ENCODE measurements at regions not wholly inside any gene's neighbourhood (a gene's known extent, or its start where the extent isn't known, plus 50 kb on each side); places are given as distances from the start of the nearest gene placed in this dataset.
"Not testable (repeated sequence)": the region's sequence is repeated elsewhere in the genome, so short reads cannot be mapped to it uniquely, and the experiment has no call there.

DNA sequence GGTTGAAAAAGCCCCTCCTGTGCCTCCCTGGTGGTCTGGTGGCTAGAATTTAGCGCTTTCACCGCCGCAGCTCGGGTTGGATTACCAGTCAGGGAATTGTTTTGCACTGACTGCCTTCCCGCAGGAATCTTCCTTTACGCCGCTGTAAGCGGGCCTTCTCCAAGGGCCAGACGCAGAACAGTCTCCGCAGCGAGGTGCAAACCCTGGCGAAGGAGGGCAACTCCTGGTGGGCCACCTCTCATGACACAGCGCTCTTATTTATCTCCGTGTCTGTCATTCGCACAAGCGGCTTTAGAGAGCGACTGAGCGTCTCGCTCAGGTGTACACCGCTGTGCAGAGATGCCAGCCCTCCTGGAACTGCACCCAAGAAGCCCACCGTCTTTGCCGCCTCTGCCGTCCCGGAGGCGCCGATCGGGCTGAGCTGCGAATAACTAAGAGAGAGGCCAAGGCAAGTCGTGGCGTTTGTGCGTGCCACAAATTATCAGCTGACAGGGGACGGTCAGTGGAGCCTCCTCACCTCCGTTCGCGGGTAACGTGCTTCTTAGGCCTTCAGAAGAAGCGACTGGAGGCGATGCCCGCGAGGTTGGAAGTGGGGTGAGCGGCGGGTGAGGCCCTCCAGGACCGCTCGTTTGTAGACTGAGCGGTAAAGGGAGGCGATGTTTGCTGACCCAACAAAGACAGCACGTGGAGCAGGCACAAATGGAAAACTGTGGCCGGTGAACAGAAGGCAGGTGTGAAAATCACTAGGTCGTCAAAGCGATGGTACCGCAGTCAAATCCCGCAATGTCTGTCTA is 93.5 kb downstream of the PRKAB2 start:
- POLR2A ChIA-PET, result no interaction called here
- H3K4me3 Mint-ChIP-seq, result peak overlapping the region; percentile 35
- no peak overlapping the region for H3K27ac Mint-ChIP-seq

DNA sequence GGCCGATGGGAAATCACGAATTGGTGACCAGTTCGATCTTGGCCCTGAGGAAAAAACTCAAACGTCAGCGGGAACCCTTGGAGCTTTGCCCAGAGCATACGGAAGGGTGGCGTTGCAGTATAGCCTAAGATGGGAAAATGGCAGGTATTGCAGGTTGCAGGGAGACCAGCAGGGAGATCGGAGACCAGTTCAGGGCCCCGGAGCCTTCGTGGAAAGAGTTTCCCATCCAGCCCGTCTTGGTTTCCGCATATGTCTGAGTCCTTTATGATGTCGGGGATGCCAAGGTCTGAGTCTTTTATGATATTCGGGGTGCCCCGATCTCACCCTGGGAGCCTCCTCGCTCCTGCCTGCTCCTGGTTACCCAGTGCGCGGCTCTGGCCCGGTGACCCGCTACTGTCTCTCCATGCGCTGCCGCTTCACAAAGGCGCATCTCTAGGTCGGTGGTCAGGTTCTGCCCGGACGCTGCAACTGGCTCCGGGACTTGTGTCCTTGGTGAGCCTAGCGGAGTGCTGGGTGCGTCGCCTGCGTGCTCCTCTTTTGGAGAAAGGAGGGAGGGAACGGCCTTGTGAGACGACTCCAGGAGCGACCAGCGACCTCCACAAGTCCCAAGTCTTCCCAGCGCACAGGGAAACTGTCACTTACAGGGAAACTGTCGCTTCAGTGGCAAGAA is 94.2 kb downstream of the PRKAB2 start:
- peak overlapping the region; percentile 48 for H3K27ac Mint-ChIP-seq
- H3K36me3 Mint-ChIP-seq (ENCODE audit: low read depth), result peaks cover 9% of the 10 kb centered on the region
- ChIA-PET POLR2A (no interaction called here), CTCF (no interaction called here)
- peaks cover 34% of the 10 kb centered on the region for H3K4me1 Mint-ChIP-seq
- DNase-seq, result no peak
- peaks cover 91% of the 10 kb centered on the region for H3K27me3 Mint-ChIP-seq
- H3K4me3 Mint-ChIP-seq, result no peak overlapping the region
- H3K9me3 Mint-ChIP-seq, result peaks cover 2% of the 10 kb centered on the region

More for the DNA sequence above, 93.5 kb downstream of the PRKAB2 start:
- Mint-ChIP-seq H3K4me1 (peaks cover 34% of the 10 kb centered on the region), H3K27me3 (peaks cover 91% of the 10 kb centered on the region), H3K36me3 (ENCODE audit: low read depth) (peaks cover 14% of the 10 kb centered on the region), H3K9me3 (peaks cover under 1% of the 10 kb centered on the region)
- no peak for DNase-seq
- CTCF ChIA-PET, result no interaction called here

DNA sequence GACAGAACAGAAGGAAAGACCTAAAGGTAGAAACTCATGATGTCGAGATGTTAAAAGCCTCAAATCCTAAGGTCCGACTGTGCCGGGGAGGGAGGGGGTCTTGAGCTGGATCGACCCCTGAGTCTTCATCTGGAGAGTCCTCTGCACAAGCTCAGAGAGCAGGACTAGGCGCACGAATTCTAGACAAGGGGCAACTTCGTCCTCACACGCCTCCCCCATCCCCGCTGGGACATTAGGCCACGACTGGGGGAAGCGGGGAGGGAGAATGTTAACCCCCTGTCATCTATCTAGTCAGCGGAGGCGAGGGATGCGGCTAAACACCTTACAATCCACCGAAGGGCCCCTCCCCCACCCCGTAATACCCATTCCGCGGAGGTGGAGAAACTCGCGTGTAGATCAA is 94.7 kb downstream of the PRKAB2 start:
- Mint-ChIP-seq H3K4me1 (peaks cover 36% of the 10 kb centered on the region), H3K27me3 (peaks cover 90% of the 10 kb centered on the region), H3K9me3 (peaks cover 2% of the 10 kb centered on the region), H3K36me3 (ENCODE audit: low read depth) (peaks cover 11% of the 10 kb centered on the region), H3K27ac (no peak overlapping the region), H3K4me3 (no peak overlapping the region)
- DNase-seq, result no peak
- ChIA-PET CTCF (no interaction called here), POLR2A (no interaction called here)

DNA sequence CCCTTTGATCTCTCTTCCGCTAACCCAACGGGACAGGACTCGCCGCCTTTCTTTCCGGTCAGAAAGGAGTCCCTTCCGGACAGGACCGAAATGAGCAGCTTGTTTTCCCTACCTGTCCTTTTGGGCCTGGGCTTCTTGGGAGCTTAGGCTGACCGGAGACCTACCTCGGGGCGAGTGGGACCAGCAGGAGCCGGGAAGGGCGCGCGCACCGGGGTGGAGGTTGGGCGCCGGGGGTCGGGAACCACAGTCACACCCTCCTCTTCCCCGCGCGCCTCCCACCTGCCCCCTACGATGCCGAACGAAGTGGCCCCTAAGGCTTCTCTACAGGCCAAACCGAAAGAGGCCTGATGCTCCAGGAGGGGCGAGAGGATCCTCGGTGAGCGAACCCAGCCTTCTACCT is 95.2 kb downstream of the PRKAB2 start:
- Mint-ChIP-seq H3K4me1 (peaks cover 37% of the 10 kb centered on the region), H3K9me3 (peaks cover 2% of the 10 kb centered on the region), H3K27me3 (peaks cover 89% of the 10 kb centered on the region), H3K27ac (no peak overlapping the region), H3K36me3 (ENCODE audit: low read depth) (peaks cover 11% of the 10 kb centered on the region), H3K4me3 (no peak overlapping the region)
- ChIA-PET CTCF (no interaction called here), POLR2A (no interaction called here)
- DNase-seq, result no peak

DNA sequence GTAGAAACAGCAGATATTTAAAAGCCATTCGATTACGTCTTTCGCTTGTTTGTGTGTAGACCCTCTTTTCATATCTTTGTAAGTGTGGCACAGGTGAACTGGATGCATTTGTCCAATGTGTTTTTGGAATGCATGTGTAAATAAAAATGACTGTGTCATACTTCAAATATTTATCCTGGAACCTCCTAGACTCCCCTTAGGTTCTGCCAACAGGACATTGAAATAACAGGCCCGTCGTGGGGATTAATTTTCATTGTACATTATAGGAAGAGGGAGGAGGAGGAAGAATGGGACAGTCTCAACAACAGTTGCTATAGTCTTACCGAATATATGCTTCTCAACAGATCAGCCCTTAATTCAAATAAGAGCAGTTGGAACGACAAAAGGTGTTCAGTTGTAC is 95.8 kb downstream of the PRKAB2 start:
- DNase-seq, result no peak
- Mint-ChIP-seq H3K27me3 (peaks cover 90% of the 10 kb centered on the region), H3K36me3 (ENCODE audit: low read depth) (peaks cover 13% of the 10 kb centered on the region), H3K4me1 (peaks cover 40% of the 10 kb centered on the region), H3K9me3 (peaks cover 2% of the 10 kb centered on the region), H3K27ac (no peak overlapping the region), H3K4me3 (no peak overlapping the region)
- CTCF ChIA-PET, result no interaction called here
- POLR2A ChIA-PET, result no interaction called here

DNA sequence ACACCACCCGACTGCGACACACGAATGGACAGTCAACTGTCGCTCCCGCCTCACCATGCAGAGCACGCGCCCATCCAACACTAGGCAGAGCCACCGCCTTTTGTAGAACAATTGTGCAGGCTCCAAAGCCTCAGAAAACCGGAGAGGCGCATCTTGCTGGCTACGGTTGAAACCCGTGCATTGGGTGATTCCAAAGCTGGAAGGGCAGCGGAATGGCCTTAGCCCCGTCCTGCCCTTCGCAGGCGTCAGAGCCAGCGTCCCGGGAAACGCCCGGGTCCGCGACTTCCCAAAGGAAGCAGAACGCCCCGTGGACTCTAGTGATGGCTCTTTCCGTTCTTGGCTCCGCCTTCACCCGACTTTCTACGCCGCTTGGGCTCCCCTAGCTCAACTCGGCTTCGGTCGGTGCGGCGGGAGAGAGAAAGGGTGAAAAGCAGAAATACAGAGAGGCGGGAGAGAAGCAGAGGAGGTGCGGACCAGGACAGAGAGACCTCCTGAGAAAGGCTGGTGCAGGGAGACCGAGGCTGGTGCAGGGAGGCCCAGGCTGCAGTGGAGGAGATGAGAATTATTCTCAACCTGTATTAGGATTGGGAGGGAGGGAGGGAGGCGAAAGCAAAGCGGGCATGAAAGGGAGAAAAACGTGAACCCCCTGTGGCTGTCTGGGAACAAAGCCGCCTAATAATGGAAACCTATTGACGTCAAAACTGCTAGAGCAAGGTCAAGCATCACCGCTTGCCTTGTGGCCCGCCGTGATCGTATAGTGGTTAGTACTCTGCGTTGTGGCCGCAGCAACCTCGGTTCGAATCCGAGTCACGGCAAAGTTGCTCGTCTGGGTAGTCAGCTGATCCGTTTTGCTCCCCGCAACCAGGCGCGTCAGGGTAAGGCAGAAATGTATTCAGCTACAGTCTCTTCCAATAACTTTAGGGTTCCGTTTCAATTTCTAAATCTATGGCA is 99.5 kb downstream of the PRKAB2 start:
- ChIA-PET POLR2A (no interaction called here), CTCF (interaction anchor here (0.7 kb wide), 1 partner anchor 30 kb away, joined by 5 read pairs; no protein-coding TSS in a partner anchor)
- Mint-ChIP-seq H3K9me3 (peaks cover 2% of the 10 kb centered on the region), H3K4me1 (peaks cover 24% of the 10 kb centered on the region), H3K36me3 (ENCODE audit: low read depth) (peaks cover 5% of the 10 kb centered on the region), H3K27ac (peak overlapping the region; percentile 68), H3K4me3 (peak overlapping the region; percentile 69), H3K27me3 (peaks cover 64% of the 10 kb centered on the region)
- no peak for DNase-seq

DNA sequence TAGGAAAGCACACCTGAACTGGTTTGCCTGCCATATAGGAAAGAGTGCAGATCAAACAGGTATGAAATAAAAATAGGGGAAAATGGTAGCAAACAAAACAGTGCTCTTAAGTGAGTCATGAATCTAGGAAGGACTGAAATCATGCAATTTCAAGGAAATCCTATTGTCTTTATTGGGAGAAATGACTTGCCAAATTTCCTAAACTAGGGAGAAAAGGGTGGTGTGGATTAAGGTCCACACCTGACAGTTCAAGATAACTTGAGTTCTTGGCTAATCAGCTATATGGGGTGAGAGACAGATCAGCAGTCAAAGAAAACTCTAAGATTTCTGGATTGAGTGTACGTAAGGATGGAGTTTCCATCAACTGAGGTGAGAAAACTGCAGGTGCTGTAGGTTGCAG is 101.1 kb downstream of the PRKAB2 start:
- peaks cover 56% of the 10 kb centered on the region for H3K27me3 Mint-ChIP-seq
- CTCF ChIA-PET, result no interaction called here

DNA sequence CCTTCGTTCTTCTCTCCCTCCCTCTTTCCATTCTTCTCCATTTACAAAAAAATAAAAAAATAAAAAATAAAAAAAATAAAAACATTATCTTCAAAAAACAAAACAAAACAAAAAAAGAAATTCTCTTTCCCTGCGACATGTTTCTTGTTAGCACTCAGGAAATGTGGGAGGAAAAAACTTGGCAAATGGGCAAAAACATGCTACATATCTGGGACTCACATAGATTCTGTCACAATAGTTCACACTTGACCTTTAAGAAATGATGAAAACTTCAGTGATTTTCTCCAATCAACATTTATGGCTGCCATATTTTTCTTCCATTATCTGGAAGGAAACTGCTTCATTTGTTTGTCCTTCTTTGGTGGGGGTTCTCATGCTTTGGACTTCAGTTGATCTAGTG is 109.3 kb downstream of the PRKAB2 start:
- peaks cover 8% of the 10 kb centered on the region for H3K9me3 Mint-ChIP-seq
- ChIA-PET POLR2A (no interaction called here), CTCF (no interaction called here)
- peaks cover 20% of the 10 kb centered on the region for H3K27me3 Mint-ChIP-seq
- no peak for DNase-seq
- H3K36me3 Mint-ChIP-seq (ENCODE audit: low read depth), result peaks cover 2% of the 10 kb centered on the region
- no peak overlapping the region for H3K4me3 Mint-ChIP-seq
- no peaks in the 10 kb centered on the region for H3K4me1 Mint-ChIP-seq
- H3K27ac Mint-ChIP-seq, result no peak overlapping the region

More for the DNA sequence above, 101.1 kb downstream of the PRKAB2 start:
- H3K36me3 Mint-ChIP-seq (ENCODE audit: low read depth), result peaks cover 4% of the 10 kb centered on the region
- H3K4me1 Mint-ChIP-seq, result peaks cover 24% of the 10 kb centered on the region
- peaks cover 2% of the 10 kb centered on the region for H3K9me3 Mint-ChIP-seq
- no peak overlapping the region for H3K27ac Mint-ChIP-seq
- no peak overlapping the region for H3K4me3 Mint-ChIP-seq
- no peak for DNase-seq
- POLR2A ChIA-PET, result no interaction called here

DNA sequence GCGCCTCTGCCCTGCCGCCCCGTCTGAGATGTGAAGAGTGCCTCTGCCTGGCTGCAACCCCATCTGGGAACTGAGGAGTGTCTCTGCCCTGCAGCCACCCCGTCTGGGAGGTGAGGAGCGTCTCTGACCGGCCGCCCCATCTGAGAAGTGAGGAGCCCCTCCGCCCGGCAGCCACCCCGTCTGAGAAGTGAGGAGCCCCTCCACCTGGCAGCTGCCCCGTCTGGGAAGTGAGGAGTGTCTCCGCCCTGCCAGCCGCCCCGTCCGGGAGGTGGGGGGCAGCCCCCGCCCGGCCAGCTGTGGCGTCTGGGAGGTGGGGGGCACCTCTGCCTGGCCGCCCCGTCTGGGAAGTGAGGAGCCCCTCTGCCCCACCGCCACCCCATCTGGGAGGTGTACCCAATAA is 110.4 kb downstream of the PRKAB2 start:
- H3K4me1 Mint-ChIP-seq; CTCF ChIA-PET; H3K36me3 Mint-ChIP-seq (ENCODE audit: low read depth); POLR2A ChIA-PET; DNase-seq; H3K9me3 Mint-ChIP-seq; H3K4me3 Mint-ChIP-seq; H3K27ac Mint-ChIP-seq: not testable (repeated sequence)
- peaks cover 23% of the 10 kb centered on the region for H3K27me3 Mint-ChIP-seq

DNA sequence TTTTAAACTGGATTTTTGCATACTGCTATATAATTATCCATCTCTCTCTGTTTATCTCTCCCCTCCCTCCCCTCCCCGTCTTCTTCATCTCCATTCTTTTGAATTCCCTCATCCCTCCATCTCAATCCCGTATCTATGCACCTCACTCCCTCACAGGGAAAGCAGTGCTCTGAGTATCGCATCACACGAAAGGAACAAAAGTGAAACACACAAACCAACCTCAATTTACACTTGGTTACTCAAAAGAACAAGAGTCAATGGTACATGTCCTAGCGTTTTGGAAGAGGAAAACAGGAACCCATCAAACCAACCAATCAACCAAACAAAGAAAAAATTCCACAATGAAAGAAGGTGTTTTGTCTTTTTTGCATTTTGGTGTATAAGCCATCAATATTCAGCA is 115.1 kb downstream of the NBPF12 start:
- Mint-ChIP-seq H3K4me3 (no peak overlapping the region), H3K27me3 (peaks cover 15% of the 10 kb centered on the region), H3K9me3 (no peaks in the 10 kb centered on the region), H3K4me1 (peaks cover 7% of the 10 kb centered on the region), H3K27ac (no peak overlapping the region), H3K36me3 (ENCODE audit: low read depth) (no peaks in the 10 kb centered on the region)
- DNase-seq, result no peak
- POLR2A ChIA-PET, result no interaction called here
- CTCF ChIA-PET, result no interaction called here

DNA sequence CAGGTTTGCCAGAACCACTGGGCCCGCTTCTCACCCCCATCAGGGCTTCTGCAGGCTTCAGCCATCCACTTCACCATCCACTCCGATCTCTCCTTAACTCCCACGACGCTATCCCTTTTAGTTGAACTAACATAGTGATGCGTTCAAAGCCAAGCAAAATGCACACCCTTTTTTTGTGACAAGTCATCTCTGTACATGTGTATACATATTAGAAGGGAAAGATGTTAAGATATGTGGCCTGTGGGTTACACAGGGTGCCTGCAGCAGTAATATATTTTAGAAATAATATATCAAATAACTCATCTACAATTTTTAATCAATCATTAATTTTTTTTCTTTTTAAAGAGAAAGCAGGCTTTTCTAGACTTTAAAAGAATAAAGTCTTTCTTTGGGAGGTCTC is 114.6 kb downstream of the NBPF12 start:
- no peak overlapping the region for H3K4me3 Mint-ChIP-seq
- peaks cover 12% of the 10 kb centered on the region for H3K27me3 Mint-ChIP-seq
- no peak for DNase-seq
- POLR2A ChIA-PET, result no interaction called here
- H3K4me1 Mint-ChIP-seq, result peaks cover 11% of the 10 kb centered on the region
- CTCF ChIA-PET, result no interaction called here
- no peak overlapping the region for H3K27ac Mint-ChIP-seq
- H3K36me3 Mint-ChIP-seq (ENCODE audit: low read depth), result no peaks in the 10 kb centered on the region
- no peaks in the 10 kb centered on the region for H3K9me3 Mint-ChIP-seq

DNA sequence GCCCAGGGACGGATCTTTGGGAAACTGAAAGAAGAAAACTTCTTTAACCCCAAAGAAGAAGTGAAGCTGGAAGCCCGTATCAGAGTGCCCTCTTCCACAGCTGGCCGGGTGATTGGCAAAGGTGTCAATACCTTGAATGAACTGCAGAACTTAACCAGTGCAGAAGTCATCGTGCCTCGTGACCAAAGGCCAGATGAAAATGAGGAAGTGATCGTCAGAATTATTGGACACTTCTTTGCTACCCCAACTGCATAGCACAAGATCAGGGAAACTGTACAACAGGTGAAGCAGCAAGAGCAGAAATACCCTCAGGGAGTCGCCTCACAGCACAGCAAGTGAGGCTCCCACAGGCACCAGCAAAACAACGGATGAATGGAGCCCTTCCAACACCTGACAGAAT is 114.0 kb downstream of the NBPF12 start:
- no peak overlapping the region for H3K4me3 Mint-ChIP-seq
- H3K36me3 Mint-ChIP-seq (ENCODE audit: low read depth), result no peaks in the 10 kb centered on the region
- peaks cover 11% of the 10 kb centered on the region for H3K27me3 Mint-ChIP-seq
- no peaks in the 10 kb centered on the region for H3K9me3 Mint-ChIP-seq
- POLR2A ChIA-PET, result no interaction called here
- H3K4me1 Mint-ChIP-seq, result peaks cover 13% of the 10 kb centered on the region
- CTCF ChIA-PET, result no interaction called here
- H3K27ac Mint-ChIP-seq, result no peak overlapping the region
- DNase-seq, result no peak

DNA sequence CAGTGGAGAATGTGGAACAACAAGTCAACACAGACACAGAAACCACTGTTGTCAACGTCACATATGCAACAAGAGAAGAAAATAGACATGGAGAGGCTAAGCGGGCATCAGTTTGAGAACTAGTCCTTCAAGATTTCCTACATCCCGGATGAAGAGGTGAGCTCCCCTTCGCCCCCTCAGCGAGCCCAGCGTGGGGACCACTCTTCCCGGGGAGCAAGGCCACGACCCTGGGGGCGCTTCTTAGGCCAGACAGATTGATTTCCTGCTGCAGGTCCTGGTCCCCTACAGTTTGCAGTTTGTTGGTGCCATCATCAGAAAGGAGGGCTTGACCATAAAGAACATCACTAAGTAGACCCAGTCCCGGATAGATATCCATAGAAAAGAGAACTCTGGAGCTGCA is 113.0 kb downstream of the NBPF12 start:
- Mint-ChIP-seq H3K4me3 (no peak overlapping the region), H3K27me3 (peaks cover 8% of the 10 kb centered on the region), H3K9me3 (no peaks in the 10 kb centered on the region), H3K27ac (no peak overlapping the region), H3K4me1 (peaks cover 23% of the 10 kb centered on the region), H3K36me3 (ENCODE audit: low read depth) (no peaks in the 10 kb centered on the region)
- POLR2A ChIA-PET, result no interaction called here
- CTCF ChIA-PET, result no interaction called here
- no peak for DNase-seq
